ENCODE measurements at regions not wholly inside any gene's neighbourhood (a gene's known extent, or its start where the extent isn't known, plus 50 kb on each side); places are given as distances from the start of the nearest gene placed in this dataset.

DNA sequence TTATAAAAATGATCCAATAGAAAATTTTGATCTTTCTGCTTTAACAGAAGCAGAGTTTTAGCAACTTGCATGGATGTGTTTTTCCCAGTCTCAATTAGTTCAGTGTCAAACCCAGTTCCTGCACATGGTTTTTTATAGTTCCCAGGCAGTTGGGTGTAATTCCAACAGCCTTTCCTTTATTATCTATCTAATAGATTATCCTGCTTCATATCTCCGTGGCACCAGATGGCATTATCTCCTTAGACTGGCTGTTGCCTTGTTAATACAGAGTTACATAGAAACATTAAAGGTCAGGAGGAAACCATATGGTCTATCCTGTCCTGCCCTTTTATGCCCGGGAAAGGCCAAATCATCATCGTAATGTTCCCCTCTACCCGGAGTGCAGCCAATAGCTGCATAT is 400.9 kb upstream of the SMIM21 start:
- peak; percentile 100 for FAIRE-seq

GRCh38 chr18:75827751-75828287 is 400.3 kb upstream of the SMIM21 start:
- FAIRE-seq = no peak
- DNase-seq (ENCODE audit: insufficient read length, low spot score) = no peak
- TF ChIP-seq, protein P1, sequence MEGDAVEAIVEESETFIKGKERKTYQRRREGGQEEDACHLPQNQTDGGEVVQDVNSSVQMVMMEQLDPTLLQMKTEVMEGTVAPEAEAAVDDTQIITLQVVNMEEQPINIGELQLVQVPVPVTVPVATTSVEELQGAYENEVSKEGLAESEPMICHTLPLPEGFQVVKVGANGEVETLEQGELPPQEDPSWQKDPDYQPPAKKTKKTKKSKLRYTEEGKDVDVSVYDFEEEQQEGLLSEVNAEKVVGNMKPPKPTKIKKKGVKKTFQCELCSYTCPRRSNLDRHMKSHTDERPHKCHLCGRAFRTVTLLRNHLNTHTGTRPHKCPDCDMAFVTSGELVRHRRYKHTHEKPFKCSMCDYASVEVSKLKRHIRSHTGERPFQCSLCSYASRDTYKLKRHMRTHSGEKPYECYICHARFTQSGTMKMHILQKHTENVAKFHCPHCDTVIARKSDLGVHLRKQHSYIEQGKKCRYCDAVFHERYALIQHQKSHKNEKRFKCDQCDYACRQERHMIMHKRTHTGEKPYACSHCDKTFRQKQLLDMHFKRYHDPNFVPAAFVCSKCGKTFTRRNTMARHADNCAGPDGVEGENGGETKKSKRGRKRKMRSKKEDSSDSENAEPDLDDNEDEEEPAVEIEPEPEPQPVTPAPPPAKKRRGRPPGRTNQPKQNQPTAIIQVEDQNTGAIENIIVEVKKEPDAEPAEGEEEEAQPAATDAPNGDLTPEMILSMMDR (IDR thresholded peaks at IDR 0.05; ENCODE audit: insufficient read depth, missing control alignments) = no peak

More for the DNA sequence above, 400.9 kb upstream of the SMIM21 start:
- peak; percentile 70 for DNase-seq (ENCODE audit: insufficient read length, low spot score)
- TF ChIP-seq, protein P1 (IDR thresholded peaks at IDR 0.05; ENCODE audit: insufficient read depth, missing control alignments) = peak; percentile 36

GRCh38 chr18:75824661-75825060 is 397.2 kb upstream of the SMIM21 start:
- FAIRE-seq = peak; percentile 44
- TF ChIP-seq, protein P1 (IDR thresholded peaks at IDR 0.05; ENCODE audit: insufficient read depth, missing control alignments) = no peak
- DNase-seq (ENCODE audit: insufficient read length, low spot score) = no peak

- FAIRE-seq = no peak
- no peak for DNase-seq (ENCODE audit: insufficient read length, low spot score)
- TF ChIP-seq, protein P1 (IDR thresholded peaks at IDR 0.05; ENCODE audit: insufficient read depth, missing control alignments) = no peak
Measured at GRCh38 chr18:75823471-75823870, 396.0 kb upstream of the SMIM21 start.

GRCh38 chr18:75818383-75818782 is 390.9 kb upstream of the SMIM21 start:
- DNase-seq (ENCODE audit: insufficient read length, low spot score) (no peak), FAIRE-seq (no peak)
- TF ChIP-seq, protein P1 (IDR thresholded peaks at IDR 0.05; ENCODE audit: insufficient read depth, missing control alignments) = no peak

DNA sequence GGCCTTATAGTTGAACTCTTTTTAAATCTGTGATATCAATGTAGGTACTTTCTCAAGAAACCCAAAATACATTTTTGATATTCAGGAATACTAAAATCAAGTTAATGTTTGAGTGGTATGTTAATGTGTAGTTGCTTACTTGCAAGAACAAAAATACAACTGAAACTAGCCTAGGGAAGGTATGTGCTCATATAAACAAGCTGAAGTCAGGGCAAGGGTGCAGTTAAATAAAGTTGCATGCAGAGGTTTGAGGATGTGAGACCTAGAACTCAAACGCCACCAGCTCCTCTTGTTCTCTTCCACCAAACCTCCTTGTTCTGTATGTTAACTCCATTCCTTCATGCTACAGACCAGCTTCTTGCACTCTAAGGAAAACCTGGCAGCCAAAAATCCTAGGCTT is 388.3 kb upstream of the SMIM21 start:
- FAIRE-seq (no peak), DNase-seq (ENCODE audit: insufficient read length, low spot score) (no peak)
- TF ChIP-seq, protein P1 (IDR thresholded peaks at IDR 0.05; ENCODE audit: insufficient read depth, missing control alignments) = no peak

GRCh38 chr18:75812761-75813160 is 385.3 kb upstream of the SMIM21 start:
- TF ChIP-seq, protein P1 (IDR thresholded peaks at IDR 0.05; ENCODE audit: insufficient read depth, missing control alignments) = no peak
- no peak for FAIRE-seq
- DNase-seq (ENCODE audit: insufficient read length, low spot score) = no peak
